GM10266 (cell line): ENCODE measurements at regions not wholly inside any gene's neighbourhood (a gene's known extent, or its start where the extent isn't known, plus 50 kb on each side); places are given as distances from the start of the nearest gene placed in this dataset.
"Not testable (repeated sequence)": the region's sequence is repeated elsewhere in the genome, so short reads cannot be mapped to it uniquely, and the experiment has no call there.

Experiments
- DNase-seq: peaks from one replicate; pipeline ENCODE4 v3.0.0; 2012; ENCODE audit errors: extremely low spot score
- TF ChIP-seq, protein P1 (sequence below): IDR thresholded peaks from 2 replicates; pipeline ENCODE4 v1.5.1; 2012; ENCODE audit warnings: mild to moderate bottlenecking, low read depth; ENCODE audit not compliant: control insufficient read depth, insufficient read depth; ENCODE audit errors: missing control alignments

DNA sequence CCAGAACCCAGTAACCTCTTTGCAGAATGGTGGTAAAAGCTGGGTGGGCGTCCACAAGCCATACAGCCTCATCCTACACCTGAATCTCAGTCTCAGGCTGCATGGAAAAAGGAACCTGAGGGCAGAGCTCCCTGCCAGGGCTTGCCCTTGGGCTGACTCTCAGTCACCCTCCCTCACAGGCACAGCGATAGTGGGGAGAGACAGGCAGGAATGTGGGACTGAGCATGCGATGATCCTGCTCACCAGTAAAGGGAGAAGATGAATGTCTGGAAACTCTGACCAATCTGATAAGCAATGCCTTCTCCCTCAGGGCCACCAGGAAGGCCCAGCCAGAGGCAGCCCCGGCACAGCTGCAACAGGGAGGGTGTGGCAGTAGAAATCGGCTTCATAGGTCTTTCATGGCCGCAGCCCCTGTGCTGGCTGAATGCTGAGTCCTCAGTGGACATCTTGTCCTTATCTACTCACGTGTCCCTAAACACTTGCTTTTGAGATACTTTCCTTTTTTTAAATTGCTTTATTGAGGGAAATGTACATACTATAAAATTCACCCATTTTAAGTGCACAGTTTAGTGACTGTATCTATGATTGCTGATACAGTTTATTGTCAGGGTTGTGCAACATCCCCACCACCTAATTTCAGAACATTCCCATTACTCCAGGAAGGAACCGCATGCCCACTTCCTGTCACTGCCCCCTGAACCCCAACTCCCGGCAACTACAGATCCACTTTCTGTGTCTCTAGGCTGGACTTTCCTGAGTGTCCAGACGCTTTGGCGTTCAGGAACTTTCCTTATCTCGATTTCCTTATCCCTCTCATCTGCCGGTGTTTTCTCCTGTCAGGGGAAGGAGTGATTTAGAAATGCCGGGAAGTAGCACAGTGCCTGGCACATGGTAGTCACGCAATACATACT is 258.1 kb downstream of the PCNX1 start:
- DNase-seq: no peak
- TF ChIP-seq, protein P1, sequence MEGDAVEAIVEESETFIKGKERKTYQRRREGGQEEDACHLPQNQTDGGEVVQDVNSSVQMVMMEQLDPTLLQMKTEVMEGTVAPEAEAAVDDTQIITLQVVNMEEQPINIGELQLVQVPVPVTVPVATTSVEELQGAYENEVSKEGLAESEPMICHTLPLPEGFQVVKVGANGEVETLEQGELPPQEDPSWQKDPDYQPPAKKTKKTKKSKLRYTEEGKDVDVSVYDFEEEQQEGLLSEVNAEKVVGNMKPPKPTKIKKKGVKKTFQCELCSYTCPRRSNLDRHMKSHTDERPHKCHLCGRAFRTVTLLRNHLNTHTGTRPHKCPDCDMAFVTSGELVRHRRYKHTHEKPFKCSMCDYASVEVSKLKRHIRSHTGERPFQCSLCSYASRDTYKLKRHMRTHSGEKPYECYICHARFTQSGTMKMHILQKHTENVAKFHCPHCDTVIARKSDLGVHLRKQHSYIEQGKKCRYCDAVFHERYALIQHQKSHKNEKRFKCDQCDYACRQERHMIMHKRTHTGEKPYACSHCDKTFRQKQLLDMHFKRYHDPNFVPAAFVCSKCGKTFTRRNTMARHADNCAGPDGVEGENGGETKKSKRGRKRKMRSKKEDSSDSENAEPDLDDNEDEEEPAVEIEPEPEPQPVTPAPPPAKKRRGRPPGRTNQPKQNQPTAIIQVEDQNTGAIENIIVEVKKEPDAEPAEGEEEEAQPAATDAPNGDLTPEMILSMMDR: no peak

DNA sequence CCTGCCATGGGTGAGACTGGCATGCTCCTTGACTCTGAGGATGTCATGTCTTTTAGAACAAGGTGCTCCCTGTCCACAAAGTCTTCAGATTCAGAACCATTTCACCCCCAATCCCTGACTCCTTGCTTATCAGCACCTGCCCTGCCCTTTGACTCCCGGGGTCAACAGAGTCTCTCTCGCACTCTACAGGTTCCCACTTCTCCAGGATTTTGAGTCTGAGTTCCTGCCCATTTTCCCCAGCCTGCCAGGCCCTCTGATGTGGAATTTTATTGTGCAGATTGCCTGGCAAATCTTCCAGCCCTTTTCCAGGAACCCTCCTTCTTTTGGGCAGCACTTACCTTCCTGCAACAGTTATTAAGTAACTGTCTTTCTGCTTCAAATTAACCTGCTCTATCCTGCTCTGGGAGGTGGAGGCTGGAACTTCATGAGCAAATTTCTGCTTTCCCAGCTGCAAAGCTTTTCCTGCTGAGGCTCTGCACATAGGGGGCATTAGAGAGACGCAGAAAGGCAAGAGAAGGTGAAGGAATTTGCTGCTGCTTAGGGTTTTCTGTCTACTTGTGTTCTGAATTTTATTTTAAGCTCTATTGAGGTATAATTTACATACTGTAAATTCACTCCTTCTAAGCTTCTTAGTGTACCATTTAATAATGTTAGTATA is 259.1 kb downstream of the PCNX1 start:
- TF ChIP-seq, protein P1: peak; percentile 43
- DNase-seq: peak; percentile 34

DNA sequence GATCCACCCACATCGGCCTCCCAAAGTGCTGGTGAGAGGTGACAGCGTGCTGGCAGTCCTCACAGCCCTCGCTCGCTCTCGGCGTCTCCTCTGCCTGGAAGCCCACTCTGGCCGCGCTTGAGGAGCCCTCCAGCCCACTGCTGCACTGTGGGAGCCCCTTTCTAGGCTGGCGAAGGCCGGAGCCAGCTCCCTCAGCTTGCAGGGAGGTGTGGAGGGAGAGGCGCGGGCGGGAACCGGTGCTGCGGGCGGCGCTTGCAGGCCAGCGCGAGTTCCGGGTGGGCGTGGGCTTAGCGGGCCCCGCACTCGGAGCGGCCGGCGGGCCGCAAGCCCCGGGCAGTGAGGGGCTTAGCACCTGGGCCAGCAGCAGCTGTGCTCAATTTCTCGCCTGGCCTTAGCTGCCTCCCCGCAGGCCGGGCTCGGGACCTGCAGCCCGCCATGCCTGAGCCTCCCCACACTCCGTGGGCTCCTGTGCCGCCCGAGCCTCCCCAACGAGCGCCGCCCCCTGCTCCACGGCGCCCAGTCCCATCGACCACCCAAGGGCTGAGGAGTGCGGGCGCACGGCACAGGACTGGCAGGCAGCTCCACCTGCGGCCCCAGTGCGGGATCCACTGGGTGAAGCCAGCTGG is 260.2 kb downstream of the PCNX1 start:
- not testable (repeated sequence) for DNase-seq

DNA sequence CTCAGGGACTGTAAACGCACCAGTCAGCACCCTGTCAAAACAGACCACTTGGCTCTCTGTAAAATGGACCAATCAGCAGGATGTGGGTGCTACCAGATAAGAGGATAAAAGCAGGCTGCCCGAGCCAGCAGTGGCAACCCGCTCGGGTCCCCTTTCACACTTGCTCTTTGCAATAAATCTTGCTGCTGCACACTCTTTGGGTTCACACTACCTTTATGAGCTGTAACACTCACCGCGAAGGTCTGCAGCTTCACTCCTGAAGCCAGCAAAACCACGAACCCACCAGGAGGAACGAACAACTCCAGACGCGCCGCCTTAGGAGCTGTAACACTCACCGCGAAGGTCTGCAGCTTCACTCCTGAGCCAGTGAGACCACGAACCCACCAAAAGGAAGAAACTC is 260.9 kb downstream of the PCNX1 start:
- not testable (repeated sequence) for DNase-seq

DNA sequence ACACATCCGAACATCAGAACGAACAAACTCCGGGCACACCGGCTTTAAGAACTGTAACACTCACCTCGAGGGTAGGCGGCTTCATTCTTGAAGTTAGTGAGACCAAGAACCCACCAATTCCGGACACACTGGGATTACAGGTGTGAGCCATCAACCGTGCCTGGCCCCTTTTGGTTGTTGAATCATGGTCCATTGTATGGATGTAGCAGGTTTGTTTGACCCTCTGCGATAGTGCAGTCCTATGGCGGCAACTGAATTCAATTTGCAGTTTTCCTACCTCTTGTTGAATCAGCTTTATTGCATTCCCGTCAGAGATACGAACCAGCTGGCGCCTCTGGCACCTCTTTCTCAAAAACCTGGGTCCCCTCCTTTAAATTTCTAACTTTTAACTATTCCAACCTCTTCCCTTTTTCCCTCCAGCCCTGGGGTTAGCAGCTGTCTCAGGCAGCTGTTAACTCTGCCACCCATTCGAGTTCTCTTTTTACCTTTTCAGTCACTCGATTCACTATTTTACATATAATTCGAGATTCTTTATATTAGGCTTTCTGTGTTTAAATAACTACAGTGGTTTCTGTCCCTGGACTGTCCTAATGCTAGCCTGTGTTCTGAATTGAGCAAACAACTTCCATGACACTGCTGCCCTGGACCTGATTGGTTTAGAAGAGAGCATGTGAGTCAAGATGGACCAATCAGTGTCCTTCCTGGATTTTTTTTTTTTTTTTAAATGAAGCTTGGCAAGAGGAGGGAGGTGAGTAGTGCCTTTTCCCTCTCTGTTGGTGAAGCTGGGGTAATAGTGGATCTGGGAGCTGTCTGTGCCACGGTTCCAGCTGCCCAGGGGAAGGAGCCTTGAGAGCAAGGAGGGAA is 261.5 kb downstream of the PCNX1 start:
- DNase-seq: peak; percentile 45
- TF ChIP-seq, protein P1: no peak

DNA sequence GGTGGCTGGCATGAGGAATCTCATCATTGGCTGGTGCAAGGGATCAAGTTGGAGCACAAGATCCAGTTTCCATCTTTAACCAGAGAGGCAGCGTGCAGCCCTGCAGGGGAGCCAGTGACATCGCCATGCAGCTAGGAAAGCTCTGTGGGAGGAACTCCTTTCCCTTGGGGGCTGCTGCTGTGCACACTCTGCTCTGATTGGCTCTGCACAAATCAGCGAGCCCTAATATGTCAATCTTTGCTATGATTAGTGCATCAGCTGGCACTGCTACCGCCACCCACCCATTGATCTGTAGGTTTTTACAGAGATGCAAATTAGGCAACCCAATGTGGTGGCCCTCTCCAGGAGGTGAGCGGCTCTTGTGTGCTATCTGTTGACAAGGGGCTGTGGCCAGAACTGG is 262.6 kb downstream of the PCNX1 start:
- TF ChIP-seq, protein P1: no peak
- no peak for DNase-seq

DNA sequence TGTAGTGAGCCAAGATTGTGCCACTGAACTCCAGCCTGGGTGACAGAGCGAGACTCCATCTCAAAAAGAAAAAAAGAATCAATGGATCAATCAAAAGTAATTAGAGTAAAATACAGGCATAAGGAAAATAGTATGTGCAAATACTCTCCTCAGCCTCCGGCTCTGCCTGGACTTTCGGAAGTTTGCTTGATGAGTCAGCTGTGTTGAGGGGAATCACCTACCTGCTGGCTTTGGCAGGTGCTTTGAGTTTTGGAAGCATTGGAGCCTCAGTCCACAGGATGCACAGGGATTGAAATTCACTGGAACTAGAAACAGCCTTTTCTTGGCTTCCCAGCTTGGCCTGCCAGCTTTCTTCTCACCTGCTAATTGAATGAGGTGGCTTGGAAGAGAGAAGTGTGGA is 268.2 kb downstream of the PCNX1 start:
- DNase-seq: no peak
- TF ChIP-seq, protein P1: no peak
